Endodermal cell (in vitro differentiated cells): ENCODE measurements at regions not wholly inside any gene's neighbourhood (a gene's known extent, or its start where the extent isn't known, plus 50 kb on each side); places are given as distances from the start of the nearest gene placed in this dataset.

Experiments used
- DNase-seq: peaks from one replicate; pipeline ENCODE4 v3.0.0-alpha.2; 2017
- H3K27ac ChIP-seq: 2 replicates; pipeline ENCODE4 v1.5.1; 2013; ENCODE audit warnings: mild to moderate bottlenecking, low read depth, low read length, moderate library complexity
- H3K27me3 ChIP-seq: 2 replicates; pipeline ENCODE4 v1.6.1; 2013; ENCODE audit warnings: mild to moderate bottlenecking, low read length, moderate library complexity; ENCODE audit not compliant: insufficient read depth, control insufficient read depth, poor library complexity, severe bottlenecking
- H3K36me3 ChIP-seq: 2 replicates; pipeline ENCODE4 v1.7.0; 2013; ENCODE audit warnings: mild to moderate bottlenecking, low read length, moderate library complexity; ENCODE audit not compliant: control insufficient read depth, insufficient read depth
- H3K4me1 ChIP-seq: one replicate; pipeline ENCODE4 v1.7.0; 2013; ENCODE audit warnings: low read length; ENCODE audit not compliant: control insufficient read depth, insufficient read depth
- H3K4me3 ChIP-seq: 2 replicates; pipeline ENCODE4 v1.5.1; 2013; ENCODE audit warnings: mild to moderate bottlenecking, low read length, moderate library complexity
- H3K9ac ChIP-seq: 2 replicates; pipeline ENCODE4 v1.6.1; 2013; ENCODE audit warnings: mild to moderate bottlenecking, low read length, moderate library complexity; ENCODE audit not compliant: poor library complexity, severe bottlenecking; ENCODE audit errors: extremely low read depth
- H3K9me3 ChIP-seq: 2 replicates; pipeline ENCODE4 v1.6.1; 2013; ENCODE audit warnings: mild to moderate bottlenecking, low read length, moderate library complexity; ENCODE audit not compliant: control insufficient read depth
- H3K27ac Mint-ChIP-seq: 2 replicates; pipeline ENCODE4 v1.8.0; 2020; ENCODE audit warnings: mixed read lengths
- H3K27me3 Mint-ChIP-seq: 2 replicates; pipeline ENCODE4 v1.8.0; 2021; ENCODE audit warnings: mild to moderate bottlenecking, mixed read lengths; ENCODE audit not compliant: insufficient read depth
- H3K36me3 Mint-ChIP-seq: 2 replicates; pipeline ENCODE4 v1.8.0; 2020; ENCODE audit warnings: low read depth, mixed read lengths
- H3K4me1 Mint-ChIP-seq: 2 replicates; pipeline ENCODE4 v1.8.0; 2020; ENCODE audit warnings: mixed read lengths
- H3K4me3 Mint-ChIP-seq: 2 replicates; pipeline ENCODE4 v1.8.0; 2020; ENCODE audit warnings: mild to moderate bottlenecking, moderate library complexity, mixed read lengths
- H3K9me3 Mint-ChIP-seq: 2 replicates; pipeline ENCODE4 v1.8.0; 2020; ENCODE audit warnings: mild to moderate bottlenecking, mixed read lengths
- CTCF ChIP-seq: fragments of 200-600 bp; sonication (generic); conservative IDR thresholded peaks from 2 replicates; pipeline ENCODE4 v1.5.0; 2021; ENCODE audit warnings: antibody characterized with exemption, mild to moderate bottlenecking
- WGBS, 2 experiments: methylation state at CpG; one replicate each; pipeline versions ENCODE4 v1.1.5 to v1.1.7; 2013; ENCODE audit warnings: missing lambda C conversion rate in 2 of 2, mixed read lengths in 1 of 2; ENCODE audit not compliant: insufficient coverage in 1 of 2, insufficient read length in 1 of 2; 5-methylcytosine and 5-hydroxymethylcytosine counted together

GRCh38 chr2:81481242-81481993 lies 1176.9 kb upstream of the LRRTM1 start:
- H3K27ac ChIP-seq, result no peak overlapping the region
- no peaks in the 10 kb centered on the region for H3K36me3 ChIP-seq
- H3K27ac Mint-ChIP-seq, result no peak overlapping the region
- no peak overlapping the region for H3K9ac ChIP-seq
- no peaks in the 10 kb centered on the region for H3K27me3 Mint-ChIP-seq
- 94% methylated on average over 22 to 39 of the region's 39 CpGs for WGBS, 2 experiments
- no peaks in the 10 kb centered on the region for H3K4me1 Mint-ChIP-seq
- H3K4me1 ChIP-seq, result no peaks in the 10 kb centered on the region
- H3K36me3 Mint-ChIP-seq, result no peaks in the 10 kb centered on the region
- DNase-seq, result no peak
- no peaks in the 10 kb centered on the region for H3K27me3 ChIP-seq
- H3K4me3 ChIP-seq, result no peak overlapping the region
- peaks cover 8% of the 10 kb centered on the region for H3K9me3 Mint-ChIP-seq
- H3K9me3 ChIP-seq, result no peaks in the 10 kb centered on the region
- no peak for TF ChIP-seq CTCF
- peak overlapping the region; percentile 9 for H3K4me3 Mint-ChIP-seq

GRCh38 chr2:81467096-81467495 lies 1162.5 kb upstream of the LRRTM1 start:
- no peak overlapping the region for H3K27ac ChIP-seq
- no peaks in the 10 kb centered on the region for H3K4me1 Mint-ChIP-seq
- H3K4me3 Mint-ChIP-seq, result no peak overlapping the region
- no peaks in the 10 kb centered on the region for H3K27me3 ChIP-seq
- no peaks in the 10 kb centered on the region for H3K4me1 ChIP-seq
- no peak for DNase-seq
- peaks cover 11% of the 10 kb centered on the region for H3K36me3 Mint-ChIP-seq
- H3K27me3 Mint-ChIP-seq, result no peaks in the 10 kb centered on the region
- peaks cover 12% of the 10 kb centered on the region for H3K9me3 Mint-ChIP-seq
- H3K36me3 ChIP-seq, result no peaks in the 10 kb centered on the region
- WGBS, 2 experiments, result 97 to 99% methylated on average over 21 to 29 of the region's 29 CpGs
- H3K4me3 ChIP-seq, result no peak overlapping the region
- H3K9me3 ChIP-seq, result peaks cover 9% of the 10 kb centered on the region
- no peak overlapping the region for H3K27ac Mint-ChIP-seq
- no peak overlapping the region for H3K9ac ChIP-seq
- no peak for TF ChIP-seq CTCF

- peaks cover 45% of the 10 kb centered on the region for H3K9me3 ChIP-seq
- no peak overlapping the region for H3K4me3 Mint-ChIP-seq
- no peak overlapping the region for H3K9ac ChIP-seq
- H3K4me1 ChIP-seq, result no peaks in the 10 kb centered on the region
- no peaks in the 10 kb centered on the region for H3K4me1 Mint-ChIP-seq
- H3K27me3 ChIP-seq, result no peaks in the 10 kb centered on the region
- H3K27ac ChIP-seq, result peak overlapping the region; percentile 7
- TF ChIP-seq CTCF, result no peak
- H3K4me3 ChIP-seq, result no peak overlapping the region
- peaks cover 28% of the 10 kb centered on the region for H3K9me3 Mint-ChIP-seq
- peaks cover 15% of the 10 kb centered on the region for H3K36me3 Mint-ChIP-seq
- H3K36me3 ChIP-seq, result no peaks in the 10 kb centered on the region
- DNase-seq, result no peak
- 71 to 88% methylated on average over 2 of the region's 2 CpGs for WGBS, 2 experiments
- H3K27me3 Mint-ChIP-seq, result no peaks in the 10 kb centered on the region
- H3K27ac Mint-ChIP-seq, result no peak overlapping the region
These were observed 1157.9 kb upstream of the LRRTM1 start for GRCh38 chr2:81462420-81462819.
